ENCODE measurements at regions not wholly inside any gene's neighbourhood (a gene's known extent, or its start where the extent isn't known, plus 50 kb on each side); places are given as distances from the start of the nearest gene placed in this dataset.

DNA sequence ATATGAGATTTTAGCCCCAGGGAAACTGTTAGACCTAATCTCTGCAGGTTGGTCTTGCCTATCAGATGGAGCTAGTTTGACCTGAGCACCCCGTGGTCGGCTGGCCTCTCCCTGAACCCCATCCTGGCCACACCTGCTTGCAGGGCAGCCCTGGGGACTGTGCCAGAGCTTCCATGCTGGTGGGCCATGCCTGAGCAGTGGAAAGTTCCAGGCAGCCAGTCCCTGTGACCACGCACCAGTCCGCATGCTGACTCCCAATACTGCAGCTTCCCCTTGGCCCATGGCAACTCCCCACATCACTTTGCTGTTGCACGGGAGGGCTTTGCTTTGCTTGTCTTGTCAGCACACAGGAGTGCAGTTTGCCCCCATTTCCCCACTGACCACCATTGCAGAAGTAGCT, 427.8 kb upstream of the SEMA3D start:
- TF ChIP-seq, protein P1, sequence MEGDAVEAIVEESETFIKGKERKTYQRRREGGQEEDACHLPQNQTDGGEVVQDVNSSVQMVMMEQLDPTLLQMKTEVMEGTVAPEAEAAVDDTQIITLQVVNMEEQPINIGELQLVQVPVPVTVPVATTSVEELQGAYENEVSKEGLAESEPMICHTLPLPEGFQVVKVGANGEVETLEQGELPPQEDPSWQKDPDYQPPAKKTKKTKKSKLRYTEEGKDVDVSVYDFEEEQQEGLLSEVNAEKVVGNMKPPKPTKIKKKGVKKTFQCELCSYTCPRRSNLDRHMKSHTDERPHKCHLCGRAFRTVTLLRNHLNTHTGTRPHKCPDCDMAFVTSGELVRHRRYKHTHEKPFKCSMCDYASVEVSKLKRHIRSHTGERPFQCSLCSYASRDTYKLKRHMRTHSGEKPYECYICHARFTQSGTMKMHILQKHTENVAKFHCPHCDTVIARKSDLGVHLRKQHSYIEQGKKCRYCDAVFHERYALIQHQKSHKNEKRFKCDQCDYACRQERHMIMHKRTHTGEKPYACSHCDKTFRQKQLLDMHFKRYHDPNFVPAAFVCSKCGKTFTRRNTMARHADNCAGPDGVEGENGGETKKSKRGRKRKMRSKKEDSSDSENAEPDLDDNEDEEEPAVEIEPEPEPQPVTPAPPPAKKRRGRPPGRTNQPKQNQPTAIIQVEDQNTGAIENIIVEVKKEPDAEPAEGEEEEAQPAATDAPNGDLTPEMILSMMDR (IDR thresholded peaks at IDR 0.05): no peak

DNA sequence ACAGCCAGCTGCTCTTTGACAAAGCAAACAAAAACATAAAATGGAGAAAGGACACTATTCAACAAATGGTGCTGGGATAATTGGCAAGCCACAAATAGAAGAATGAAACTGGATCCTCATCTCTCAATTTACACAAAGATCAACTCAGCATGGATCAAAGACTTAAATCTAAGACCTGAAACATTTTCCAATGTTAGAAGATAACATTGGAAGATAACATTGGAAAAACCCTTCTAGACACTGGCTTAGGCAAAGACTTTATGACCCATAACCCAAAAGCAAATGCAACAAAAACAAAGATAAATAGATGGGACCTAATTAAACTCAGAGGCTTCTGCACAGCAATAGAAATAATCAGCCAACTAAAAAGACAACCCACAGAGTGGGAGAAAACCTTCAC, 425.7 kb upstream of the SEMA3D start:
- Histone ChIP-seq H3K4me1 (ENCODE audit: control insufficient read depth in 1 of 2, insufficient read depth in 1 of 2, low read depth in 1 of 2, low read length in 1 of 2) (peaks cover 4% of the 10 kb centered on the region in 2 experiments), H3K36me3 (no peaks in the 10 kb centered on the region), H3K4me3 (ENCODE audit: low read depth in 1 of 2, low read length in 1 of 2) (no peak overlapping the region), H3K27ac (no peak overlapping the region), H3K9me3 (no peaks in the 10 kb centered on the region), H3K27me3 (no peaks in the 10 kb centered on the region)
- TF ChIP-seq, protein P1 (IDR thresholded peaks at IDR 0.05): no peak

More for the DNA sequence above, 427.8 kb upstream of the SEMA3D start:
- H3K27ac ChIP-seq: no peak overlapping the region
- H3K9me3 ChIP-seq: no peaks in the 10 kb centered on the region
- H3K4me1 ChIP-seq (ENCODE audit: control insufficient read depth in 1 of 2, insufficient read depth in 1 of 2, low read depth in 1 of 2, low read length in 1 of 2): peaks cover 14 to 20% of the 10 kb centered on the region in 2 experiments
- H3K4me3 ChIP-seq (ENCODE audit: low read depth in 1 of 2, low read length in 1 of 2): no peak overlapping the region
- H3K36me3 ChIP-seq: no peaks in the 10 kb centered on the region
- no peaks in the 10 kb centered on the region for H3K27me3 ChIP-seq

DNA sequence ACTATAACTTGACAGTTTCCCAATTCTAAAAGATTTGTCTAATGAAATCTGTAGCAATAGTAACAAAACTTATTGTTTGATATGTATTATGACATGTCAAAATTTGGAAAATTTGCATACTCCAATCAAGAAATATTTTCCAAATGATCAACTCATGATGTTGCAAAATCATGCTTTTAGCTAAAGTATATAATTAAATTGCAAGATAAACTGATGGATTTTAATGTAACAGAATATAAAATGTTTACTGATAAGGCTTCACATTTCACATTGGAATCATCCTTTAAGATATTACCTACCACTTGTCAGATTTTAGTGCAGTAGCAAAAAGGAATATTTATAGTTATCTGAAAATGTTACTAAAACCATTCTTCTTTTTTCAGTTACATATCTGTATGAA, 421.9 kb upstream of the SEMA3D start:
- Histone ChIP-seq H3K4me1 (ENCODE audit: control insufficient read depth in 1 of 2, insufficient read depth in 1 of 2, low read depth in 1 of 2, low read length in 1 of 2) (no peaks in the 10 kb centered on the region), H3K4me3 (ENCODE audit: low read depth in 1 of 2, low read length in 1 of 2) (no peak overlapping the region), H3K27me3 (no peaks in the 10 kb centered on the region), H3K9me3 (no peaks in the 10 kb centered on the region), H3K27ac (no peak overlapping the region), H3K36me3 (no peaks in the 10 kb centered on the region)
- TF ChIP-seq, protein P1 (IDR thresholded peaks at IDR 0.05): no peak

DNA sequence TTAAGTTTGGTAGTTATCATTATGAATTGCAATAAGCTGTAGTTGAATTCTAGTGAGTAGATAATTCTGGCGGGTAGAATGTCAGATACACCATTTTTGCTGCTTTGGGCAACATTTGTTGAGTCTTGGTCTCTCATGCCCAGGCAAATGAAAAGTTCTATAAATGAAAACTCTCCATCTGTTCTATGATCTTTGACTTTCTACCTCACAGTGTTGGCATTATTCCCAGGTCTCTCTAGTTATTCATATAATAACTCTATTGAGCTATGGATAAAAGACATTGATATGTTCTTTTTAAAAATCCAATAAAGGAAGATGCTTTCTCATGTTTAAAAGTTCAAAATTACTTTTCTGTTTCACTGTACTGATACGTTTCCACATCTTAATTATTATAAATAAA, 415.3 kb upstream of the SEMA3D start:
- Histone ChIP-seq H3K4me3 (ENCODE audit: low read depth in 1 of 2, low read length in 1 of 2) (no peak overlapping the region), H3K4me1 (ENCODE audit: control insufficient read depth in 1 of 2, insufficient read depth in 1 of 2, low read depth in 1 of 2, low read length in 1 of 2) (no peaks in the 10 kb centered on the region), H3K27ac (no peak overlapping the region), H3K27me3 (no peaks in the 10 kb centered on the region), H3K9me3 (no peaks in the 10 kb centered on the region), H3K36me3 (no peaks in the 10 kb centered on the region)
- TF ChIP-seq, protein P1 (IDR thresholded peaks at IDR 0.05): no peak

DNA sequence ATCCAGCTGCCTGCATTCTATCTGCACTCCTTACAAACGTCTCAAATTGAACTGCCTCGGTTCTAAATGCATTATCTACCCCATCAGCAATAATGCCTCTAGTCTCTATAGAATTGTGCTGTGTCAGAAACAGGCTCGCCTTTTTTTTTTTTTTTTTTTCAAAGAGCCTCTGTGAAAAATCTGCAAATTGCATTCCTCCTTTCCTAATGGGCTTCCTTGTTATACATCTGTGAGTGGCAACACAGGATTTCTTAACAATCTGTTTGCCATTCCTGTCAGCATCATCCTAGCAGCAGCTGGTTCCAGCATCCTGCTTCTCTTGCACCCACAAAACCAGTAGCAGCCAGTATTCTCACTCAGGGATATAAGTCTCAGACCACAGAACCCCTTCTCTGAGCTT, 413.5 kb upstream of the SEMA3D start:
- Histone ChIP-seq H3K27me3 (no peaks in the 10 kb centered on the region), H3K4me1 (ENCODE audit: control insufficient read depth in 1 of 2, insufficient read depth in 1 of 2, low read depth in 1 of 2, low read length in 1 of 2) (no peaks in the 10 kb centered on the region), H3K36me3 (no peaks in the 10 kb centered on the region), H3K27ac (no peak overlapping the region), H3K9me3 (no peaks in the 10 kb centered on the region), H3K4me3 (ENCODE audit: low read depth in 1 of 2, low read length in 1 of 2) (no peak overlapping the region)
- TF ChIP-seq, protein P1 (IDR thresholded peaks at IDR 0.05): no peak

DNA sequence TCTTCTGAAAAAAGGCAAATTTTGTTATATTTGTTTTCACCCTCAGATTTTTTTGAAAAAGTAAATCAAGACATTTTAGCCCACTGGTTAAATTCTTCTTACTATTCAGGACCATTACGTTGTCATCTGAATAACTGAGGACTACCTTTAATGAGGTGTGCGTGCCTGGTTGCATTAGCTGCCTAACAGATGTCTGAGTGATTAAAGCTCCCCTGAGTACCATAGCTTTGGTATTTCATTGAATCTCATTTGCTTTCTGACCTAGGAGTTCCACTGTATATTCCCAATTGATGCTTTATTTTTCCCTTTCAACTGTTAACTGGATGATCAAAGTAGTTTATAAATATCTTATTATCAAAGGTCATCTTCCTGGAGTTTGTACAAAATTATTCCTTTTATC, 410.0 kb upstream of the SEMA3D start:
- H3K4me3 ChIP-seq (ENCODE audit: low read depth in 1 of 2, low read length in 1 of 2): no peak overlapping the region
- TF ChIP-seq, protein P1 (IDR thresholded peaks at IDR 0.05): no peak
- no peaks in the 10 kb centered on the region for H3K4me1 ChIP-seq (ENCODE audit: control insufficient read depth in 1 of 2, insufficient read depth in 1 of 2, low read depth in 1 of 2, low read length in 1 of 2)
- H3K27me3 ChIP-seq: no peaks in the 10 kb centered on the region
- no peaks in the 10 kb centered on the region for H3K9me3 ChIP-seq
- no peak overlapping the region for H3K27ac ChIP-seq
- H3K36me3 ChIP-seq: no peaks in the 10 kb centered on the region

All from neutrophil (primary cell).